ENCODE measurements at regions not wholly inside any gene's neighbourhood (a gene's known extent, or its start where the extent isn't known, plus 50 kb on each side); places are given as distances from the start of the nearest gene placed in this dataset.
"Not testable (repeated sequence)": the region's sequence is repeated elsewhere in the genome, so short reads cannot be mapped to it uniquely, and the experiment has no call there.

- no peak for DNase-seq
Measured at GRCh38 chr1:185396126-185396525, 79.1 kb upstream of the IVNS1ABP start.

- DNase-seq, result no peak
Measured at GRCh38 chr1:185393815-185394214, 76.8 kb upstream of the IVNS1ABP start.

GRCh38 chr1:185393205-185393604, 76.2 kb upstream of the IVNS1ABP start:
- DNase-seq, result no peak

GRCh38 chr1:185388815-185389214, 71.8 kb upstream of the IVNS1ABP start:
- DNase-seq, result no peak

GRCh38 chr1:185388346-185388745, 71.3 kb upstream of the IVNS1ABP start:
- no peak for DNase-seq

GRCh38 chr1:185385991-185386390, 68.9 kb upstream of the IVNS1ABP start:
- no peak for DNase-seq

GRCh38 chr1:185383805-185384204, 66.8 kb upstream of the IVNS1ABP start:
- DNase-seq, result not testable (repeated sequence)

- no peak for DNase-seq
Measured at GRCh38 chr1:185377831-185378230, 60.8 kb upstream of the IVNS1ABP start.

- DNase-seq, result peak; percentile 8 to 53
Measured at GRCh38 chr1:185376840-185377635, 60.0 kb upstream of the IVNS1ABP start.

- DNase-seq, result no peak
Measured at GRCh38 chr1:185376288-185376687, 59.2 kb upstream of the IVNS1ABP start.

- DNase-seq, result peak; percentile 29 to 76
Measured at GRCh38 chr1:185375583-185375982, 58.5 kb upstream of the IVNS1ABP start.

- peak in 1 of 2 donors; percentile 59 for DNase-seq
Measured at GRCh38 chr1:185373813-185374529, 56.9 kb upstream of the IVNS1ABP start.

- no peak for DNase-seq
Measured at GRCh38 chr1:185369786-185370185, 52.7 kb upstream of the IVNS1ABP start.

- DNase-seq, result no peak
Measured at GRCh38 chr1:185368913-185369491, 52.0 kb upstream of the IVNS1ABP start.

- DNase-seq, result no peak
Measured at GRCh38 chr1:185368313-185368855, 51.3 kb upstream of the IVNS1ABP start.

GRCh38 chr1:185367218-185367617, 50.2 kb upstream of the IVNS1ABP start:
- DNase-seq, result no peak
